Body of pancreas (tissue), 4 donors: ENCODE measurements at regions not wholly inside any gene's neighbourhood (a gene's known extent, or its start where the extent isn't known, plus 50 kb on each side); places are given as distances from the start of the nearest gene placed in this dataset.

ENCODE experiments used
- POLR2A ChIP-seq, 3 donors: fragments of 450-650 bp; IDR thresholded peaks; one replicate each; pipeline ENCODE4 v1.6.1; 2016; ENCODE audit warnings: antibody characterized with exemption in 3 of 3, mild to moderate bottlenecking in 2 of 3
- TF ChIP-seq, protein P1 (sequence below), 7 experiments: fragments of 450-650 bp in 4 of 7; fragments of 200-600 bp in 3 of 7; sonication (generic) in 3 of 7; IDR thresholded peaks; one replicate each; pipeline ENCODE4 v1.5.1; 2016 to 2019; ENCODE audit warnings: antibody characterized with exemption in 7 of 7

DNA sequence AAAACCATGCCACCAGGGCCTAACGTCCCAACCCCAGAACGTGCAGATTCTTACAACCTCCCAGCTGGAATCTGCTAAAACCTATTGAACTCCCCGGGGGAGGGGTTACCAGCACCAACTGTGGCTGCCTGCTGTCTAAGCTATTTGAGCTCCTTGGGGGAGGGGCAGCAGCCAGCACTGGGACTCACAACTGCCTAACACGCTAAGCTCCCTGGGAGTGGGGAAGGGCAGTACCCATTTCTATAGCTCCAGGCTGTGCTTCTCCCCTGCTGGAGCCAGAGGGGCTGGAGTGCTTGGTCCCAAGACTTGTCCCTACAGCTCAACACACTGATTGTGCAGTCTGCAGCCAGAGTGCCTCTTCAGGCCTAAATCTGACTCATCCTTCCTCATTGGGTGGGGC, 459.8 kb upstream of the FGF16 start:
- TF ChIP-seq POLR2A (IDR thresholded peaks at IDR 0.05) = no peak
- TF ChIP-seq, protein P1, sequence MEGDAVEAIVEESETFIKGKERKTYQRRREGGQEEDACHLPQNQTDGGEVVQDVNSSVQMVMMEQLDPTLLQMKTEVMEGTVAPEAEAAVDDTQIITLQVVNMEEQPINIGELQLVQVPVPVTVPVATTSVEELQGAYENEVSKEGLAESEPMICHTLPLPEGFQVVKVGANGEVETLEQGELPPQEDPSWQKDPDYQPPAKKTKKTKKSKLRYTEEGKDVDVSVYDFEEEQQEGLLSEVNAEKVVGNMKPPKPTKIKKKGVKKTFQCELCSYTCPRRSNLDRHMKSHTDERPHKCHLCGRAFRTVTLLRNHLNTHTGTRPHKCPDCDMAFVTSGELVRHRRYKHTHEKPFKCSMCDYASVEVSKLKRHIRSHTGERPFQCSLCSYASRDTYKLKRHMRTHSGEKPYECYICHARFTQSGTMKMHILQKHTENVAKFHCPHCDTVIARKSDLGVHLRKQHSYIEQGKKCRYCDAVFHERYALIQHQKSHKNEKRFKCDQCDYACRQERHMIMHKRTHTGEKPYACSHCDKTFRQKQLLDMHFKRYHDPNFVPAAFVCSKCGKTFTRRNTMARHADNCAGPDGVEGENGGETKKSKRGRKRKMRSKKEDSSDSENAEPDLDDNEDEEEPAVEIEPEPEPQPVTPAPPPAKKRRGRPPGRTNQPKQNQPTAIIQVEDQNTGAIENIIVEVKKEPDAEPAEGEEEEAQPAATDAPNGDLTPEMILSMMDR (IDR thresholded peaks at IDR 0.05) = no peak
